HG02973 (cell line): ENCODE measurements at regions not wholly inside any gene's neighbourhood (a gene's known extent, or its start where the extent isn't known, plus 50 kb on each side); places are given as distances from the start of the nearest gene placed in this dataset.
A peak's percentile ranks its signal among the peaks of the same experiment; 100 is the strongest.
"Not testable (repeated sequence)": the region's sequence is repeated elsewhere in the genome, so short reads cannot be mapped to it uniquely, and the experiment has no call there.

Source experiments
- ATAC-seq: cut with Tn5 transposase; IDR thresholded peaks from one replicate; pipeline ENCODE4 v1.9.1; 2021; ENCODE audit warnings: moderate library complexity; ENCODE audit not compliant: unreplicated experiment

DNA sequence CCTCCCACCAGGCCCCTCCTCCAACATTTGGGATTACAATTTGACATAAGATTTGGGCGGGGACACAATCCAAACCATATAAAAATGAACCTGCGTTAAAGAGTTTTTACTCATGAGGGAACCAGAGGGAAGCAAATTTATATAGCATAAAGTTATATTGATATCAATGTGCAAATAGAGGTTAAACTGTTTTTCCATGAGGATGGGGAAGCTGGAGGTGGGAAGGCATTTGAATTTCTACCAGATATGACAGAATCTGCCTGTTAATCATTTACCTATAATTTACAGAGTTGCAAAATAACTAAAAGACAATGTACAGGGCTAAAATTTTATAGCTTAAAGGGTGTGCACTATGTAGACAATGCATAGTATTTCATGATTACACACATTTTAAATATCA lies 322.0 kb upstream of the FKBP1C start:
- ATAC-seq, result no peak

- no peak for ATAC-seq
These were observed 320.1 kb upstream of the FKBP1C start for GRCh38 chr6:62891065-62891647.

DNA sequence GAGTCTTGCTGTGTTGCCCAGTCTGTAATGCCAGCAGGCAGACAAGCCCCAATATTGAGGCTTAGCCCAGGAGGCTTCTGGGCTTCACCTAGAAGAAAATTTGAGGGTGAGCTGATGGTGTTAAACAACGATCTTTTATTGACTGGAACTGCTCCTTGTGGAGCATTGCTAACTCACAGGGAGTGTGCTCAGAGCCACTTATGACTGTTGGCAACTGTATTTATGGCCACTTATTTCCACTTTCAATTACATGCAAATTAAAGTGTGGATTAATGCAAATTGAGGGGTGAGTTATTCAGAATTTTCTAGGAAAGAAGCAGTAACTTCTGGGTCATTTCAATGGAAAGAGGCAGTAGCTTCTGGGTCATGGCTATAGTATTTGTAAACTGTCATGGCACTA lies 317.2 kb upstream of the FKBP1C start:
- ATAC-seq, result no peak

DNA sequence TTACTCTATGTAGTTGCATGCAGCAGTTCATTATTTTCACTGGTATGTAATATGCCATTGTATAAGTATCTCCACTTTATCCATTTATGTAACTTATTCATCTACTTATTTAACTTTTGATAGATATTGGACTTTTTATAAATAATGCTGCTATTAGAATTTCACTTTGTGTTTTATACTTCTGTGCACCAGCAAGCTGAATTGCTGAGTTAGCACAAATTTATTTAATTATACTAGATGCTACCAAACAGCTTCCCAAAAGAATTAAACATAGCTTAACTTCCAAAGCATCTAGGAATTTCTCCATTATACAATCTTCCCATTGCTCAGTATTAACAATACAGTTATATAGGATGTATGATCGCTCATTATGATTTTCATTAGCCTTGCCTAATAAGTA lies 308.0 kb upstream of the FKBP1C start:
- ATAC-seq, result no peak

GRCh38 chr6:62904687-62905086 lies 306.6 kb upstream of the FKBP1C start:
- no peak for ATAC-seq

DNA sequence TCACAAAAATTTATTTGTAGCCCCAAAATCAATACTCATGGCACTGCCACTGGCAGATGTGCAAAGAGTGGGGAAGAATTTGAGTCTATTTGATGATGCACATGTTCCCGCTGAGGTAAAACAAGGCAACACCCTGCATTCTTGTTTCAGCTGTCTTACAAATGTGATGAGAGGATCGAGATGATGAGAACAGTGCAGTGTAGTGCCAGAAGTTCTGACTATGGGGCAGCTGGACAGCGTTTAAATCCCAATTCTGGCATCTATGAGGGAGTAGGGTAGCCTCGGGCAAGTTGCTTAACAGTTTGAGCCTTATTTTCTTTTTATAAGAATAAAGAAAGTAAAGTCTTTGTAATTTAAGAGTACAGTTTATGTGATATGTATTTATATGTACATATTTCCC lies 296.7 kb upstream of the FKBP1C start:
- ATAC-seq, result no peak

DNA sequence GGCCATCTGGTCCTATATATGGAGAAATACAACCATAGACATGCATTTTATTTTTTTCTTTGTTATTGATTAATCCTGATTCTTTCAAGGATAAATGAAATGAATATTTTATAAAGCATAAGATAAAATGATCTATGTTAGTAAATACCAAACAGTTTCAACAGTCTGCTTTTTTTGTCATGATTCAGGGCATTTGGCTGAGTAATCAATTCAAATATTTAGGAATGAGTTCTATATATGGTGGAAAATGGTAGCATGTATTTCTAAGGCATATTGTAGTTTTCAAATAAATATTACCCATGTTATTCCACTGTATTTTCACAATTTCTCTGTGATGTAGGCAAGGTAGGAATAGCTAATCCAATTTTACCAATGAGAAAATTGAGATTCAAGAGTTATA lies 287.5 kb upstream of the FKBP1C start:
- no peak for ATAC-seq

DNA sequence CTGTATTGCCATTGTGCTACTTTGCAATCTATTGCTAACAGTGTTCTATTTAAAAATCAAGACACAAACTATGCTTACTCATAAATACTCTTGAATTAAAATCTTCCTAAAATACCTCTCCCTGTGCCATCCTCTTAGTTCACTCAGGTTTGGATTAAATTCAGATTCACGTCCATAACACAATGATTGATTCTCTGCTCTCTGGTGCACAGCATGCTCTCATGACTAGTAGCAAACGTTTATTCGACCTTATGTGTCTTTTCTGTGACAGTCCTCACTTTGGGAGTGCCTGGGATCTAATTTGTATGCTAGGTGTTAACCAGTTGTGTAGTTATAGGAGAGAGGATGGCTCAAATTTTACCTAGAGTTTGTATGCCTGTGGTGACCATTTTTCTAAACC lies 270.4 kb upstream of the FKBP1C start:
- no peak for ATAC-seq

DNA sequence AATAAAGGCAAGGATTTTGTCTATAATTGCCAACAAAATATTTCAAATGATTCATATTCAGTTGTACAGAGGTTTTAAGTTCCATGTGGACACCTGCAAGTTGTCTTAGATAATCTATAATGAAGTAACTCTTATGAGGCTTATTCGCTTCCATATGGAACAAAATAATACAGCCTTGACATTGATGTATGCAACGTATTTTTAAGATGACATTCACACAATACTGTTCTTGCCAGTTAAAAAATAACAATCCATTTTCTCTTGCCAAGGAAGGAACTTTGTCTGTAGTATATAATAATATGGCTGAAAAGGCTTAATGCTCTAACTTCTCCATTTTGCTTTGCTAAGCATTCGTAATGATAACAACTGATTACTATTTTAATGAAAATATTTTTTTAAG lies 269.3 kb upstream of the FKBP1C start:
- ATAC-seq, result no peak

DNA sequence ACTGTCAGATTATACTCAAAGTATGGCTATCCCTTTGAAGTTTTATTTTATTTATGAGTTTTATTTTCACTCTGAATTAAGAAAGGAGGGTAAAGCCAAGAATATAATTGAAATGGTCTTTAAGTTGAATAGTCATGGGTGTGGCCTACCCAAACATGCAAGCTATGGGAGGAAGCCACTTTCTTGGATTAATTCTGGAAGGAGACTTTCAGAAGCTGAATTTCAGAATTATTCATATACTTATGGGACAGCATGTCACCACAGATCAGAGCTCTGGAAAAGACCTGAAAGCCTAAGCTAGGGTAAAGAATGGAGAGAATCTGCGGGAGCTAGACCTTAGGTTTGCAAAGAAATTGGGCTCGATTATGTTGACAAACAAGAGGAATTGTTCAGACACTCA lies 242.4 kb upstream of the FKBP1C start:
- ATAC-seq, result no peak

GRCh38 chr6:62971976-62972658 lies 239.2 kb upstream of the FKBP1C start:
- peak; percentile 36 for ATAC-seq

- ATAC-seq, result peak; percentile 69
These were observed 236.8 kb upstream of the FKBP1C start for GRCh38 chr6:62974452-62974851.

GRCh38 chr6:62976566-62976965 lies 234.7 kb upstream of the FKBP1C start:
- no peak for ATAC-seq

DNA sequence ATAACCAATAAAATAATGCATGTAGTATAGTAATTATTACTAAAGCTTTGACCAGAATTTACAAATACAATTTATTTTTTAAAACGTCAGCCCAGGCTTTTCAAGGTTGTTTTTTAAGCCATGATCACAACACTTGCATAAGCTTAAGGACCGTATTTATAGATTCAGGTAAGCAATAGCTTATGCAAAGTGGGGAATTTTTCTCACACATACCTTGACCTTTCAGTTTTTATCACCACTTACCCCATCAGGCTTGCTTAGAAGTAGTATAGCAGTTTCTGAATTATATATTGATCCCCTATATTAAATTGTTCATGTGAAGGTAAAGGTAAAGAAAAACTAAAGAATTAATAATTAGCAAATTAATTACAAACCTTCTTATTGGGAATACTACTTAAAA lies 232.3 kb upstream of the FKBP1C start:
- ATAC-seq, result no peak

DNA sequence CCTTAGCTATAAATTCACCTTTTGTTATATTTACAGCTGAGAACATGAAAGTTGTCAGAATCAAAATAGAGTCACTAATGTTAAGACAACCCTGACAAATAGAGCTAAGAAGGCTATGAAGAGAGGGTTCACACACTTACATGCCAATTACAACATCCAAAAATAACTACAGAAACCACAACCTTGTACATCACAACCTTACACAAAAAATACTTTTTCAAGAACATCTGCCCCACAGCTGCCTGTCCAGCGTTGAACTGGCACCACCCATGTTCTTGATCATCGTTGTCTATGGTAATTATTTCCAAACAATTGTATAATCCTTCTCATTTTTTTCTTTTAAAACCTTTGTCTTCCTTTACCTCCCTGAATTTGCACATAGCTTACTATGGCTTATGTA lies 231.2 kb upstream of the FKBP1C start:
- no peak for ATAC-seq

DNA sequence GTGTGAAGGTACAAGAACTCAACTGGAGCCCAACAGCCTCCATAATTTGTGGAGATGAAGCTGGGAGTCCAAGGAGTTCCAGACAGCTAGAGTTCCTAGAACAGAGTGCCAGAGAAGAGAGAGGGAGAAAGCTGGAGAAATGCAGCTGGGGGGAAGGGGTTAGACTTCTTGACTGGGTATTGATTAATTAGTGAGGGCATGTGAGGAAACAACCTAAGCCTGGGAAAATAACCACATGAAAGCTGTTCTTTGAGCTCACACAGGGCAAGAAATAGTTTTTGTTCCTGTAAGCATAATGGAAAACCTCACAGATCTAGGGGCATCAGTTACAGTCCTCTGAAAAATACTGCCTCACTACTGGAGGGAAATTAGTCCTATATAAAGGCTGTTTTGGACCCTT lies 230.5 kb upstream of the FKBP1C start:
- no peak for ATAC-seq

- no peak for ATAC-seq
These were observed 228.3 kb upstream of the FKBP1C start for GRCh38 chr6:62982951-62983350.

DNA sequence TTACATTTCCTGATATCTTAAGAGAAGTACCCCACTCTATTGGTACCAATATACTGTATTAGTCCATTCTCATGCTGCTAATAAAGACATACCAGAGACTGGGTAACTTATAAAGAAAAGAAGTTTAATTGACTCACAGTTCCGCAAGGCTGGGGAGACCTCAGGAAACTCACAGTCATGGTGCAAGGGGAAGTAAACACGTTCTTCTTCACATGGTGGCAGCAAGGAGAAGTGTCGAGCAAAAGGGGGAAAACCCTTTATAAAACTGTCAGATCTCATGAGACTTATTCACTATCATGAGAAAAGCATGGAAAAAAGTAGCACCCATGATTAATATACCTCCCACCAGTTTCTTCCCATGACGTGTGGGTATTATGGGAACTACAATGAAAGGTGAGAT lies 219.6 kb upstream of the FKBP1C start:
- not testable (repeated sequence) for ATAC-seq

DNA sequence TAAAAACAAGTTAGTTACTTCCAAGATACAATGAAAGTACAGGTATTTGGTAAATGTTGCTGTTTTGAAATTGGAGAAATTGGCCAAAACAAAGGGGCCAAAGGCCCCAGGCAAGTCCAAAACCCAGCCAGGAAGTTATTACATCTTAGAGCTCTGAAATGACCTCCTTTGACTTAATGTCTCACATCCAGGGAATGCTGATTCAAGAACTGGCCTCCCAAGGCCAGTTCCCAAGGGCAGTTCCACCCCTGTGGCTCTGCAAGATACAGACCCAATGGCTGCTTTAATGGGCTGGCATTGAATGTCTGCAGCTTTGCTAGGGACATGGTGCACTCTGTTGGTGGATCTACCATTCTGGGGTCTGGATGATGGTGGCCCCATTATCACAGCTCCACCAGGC lies 217.3 kb upstream of the FKBP1C start:
- no peak for ATAC-seq

DNA sequence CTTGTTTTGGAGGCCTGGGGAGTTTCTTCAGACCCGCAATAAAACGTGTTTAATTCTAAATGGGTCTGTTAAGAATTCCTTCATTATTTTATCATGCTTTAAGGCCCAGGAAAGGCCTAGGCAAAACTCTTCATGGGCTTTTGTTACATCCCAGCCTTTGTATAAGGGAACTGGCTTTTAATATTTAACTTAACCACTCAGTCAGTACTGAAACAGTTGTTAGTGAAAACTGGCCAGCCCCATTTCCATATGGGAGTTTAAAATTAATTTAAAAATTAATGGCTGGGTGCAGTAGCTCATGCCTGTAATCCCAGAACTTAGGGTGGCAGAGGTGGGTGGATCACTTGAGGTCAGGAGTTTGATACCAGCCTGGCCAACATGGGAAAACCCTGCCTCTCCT lies 213.2 kb upstream of the FKBP1C start:
- no peak for ATAC-seq

DNA sequence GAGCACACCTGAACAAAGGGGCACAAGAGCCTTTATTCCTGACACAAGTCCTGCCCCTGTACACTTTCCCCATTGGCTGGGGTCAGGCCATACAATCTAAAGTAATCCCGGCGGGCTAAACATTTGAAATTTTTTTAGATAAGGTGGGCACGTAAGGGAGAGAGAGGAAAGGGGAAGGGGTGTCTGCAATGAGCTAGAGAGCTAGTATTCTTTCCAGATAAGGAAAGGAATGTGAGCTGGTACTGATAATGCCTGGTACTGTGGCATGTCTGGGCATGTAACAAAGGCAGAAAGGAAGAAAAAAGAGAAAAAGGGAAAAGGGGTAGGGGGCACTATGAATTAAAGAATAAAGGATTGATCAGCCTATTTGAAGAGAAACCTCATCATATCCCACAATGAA lies 212.0 kb upstream of the FKBP1C start:
- not testable (repeated sequence) for ATAC-seq

- no peak for ATAC-seq
These were observed 211.5 kb upstream of the FKBP1C start for GRCh38 chr6:62999796-63000195.

GRCh38 chr6:63006018-63006417 lies 205.3 kb upstream of the FKBP1C start:
- ATAC-seq, result not testable (repeated sequence)
